ENCODE measurements at regions not wholly inside any gene's neighbourhood (a gene's known extent, or its start where the extent isn't known, plus 50 kb on each side); places are given as distances from the start of the nearest gene placed in this dataset.

- no peak for DNase-seq (ENCODE audit: low read depth, low spot score)
- Histone ChIP-seq H4K20me1 (ENCODE audit: control insufficient read depth, insufficient read depth) (no peaks in the 10 kb centered on the region), H3K9ac (ENCODE audit: control insufficient read depth, insufficient read depth, low read length) (no peak overlapping the region), H3K79me2 (ENCODE audit: control insufficient read depth, insufficient read depth, low read length) (no peaks in the 10 kb centered on the region), H3K9me3 (replicated peaks; ENCODE audit: control insufficient read depth, insufficient read depth, low read length) (no peaks in the 10 kb centered on the region), H2AFZ (ENCODE audit: control insufficient read depth, low read depth, low read length) (no peak overlapping the region), H3K4me2 (ENCODE audit: control insufficient read depth, insufficient read depth) (no peak overlapping the region), H3K27me3 (replicated peaks in 1 of 2; ENCODE audit: control insufficient read depth in 2 of 2, insufficient read depth in 2 of 2, low read length in 1 of 2) (peaks cover 0 to 2% of the 10 kb centered on the region in 2 experiments; a peak in 2 of 4 replicates), H3K27ac (ENCODE audit: control insufficient read depth, insufficient read depth) (no peak overlapping the region), H3K4me3 (no peak overlapping the region), H3K36me3 (ENCODE audit: control insufficient read depth in 2 of 2, insufficient read depth in 2 of 2, low read length in 1 of 2) (no peaks in the 10 kb centered on the region), H3K4me1 (ENCODE audit: control insufficient read depth, insufficient read depth, low read length) (no peaks in the 10 kb centered on the region)
- in situ Hi-C loops (cut with MboI) = no loop called here
- no TSS peak for BruUV-seq (replicated peaks)
- ChIA-PET CTCF (no interaction called here), POLR2A (no interaction called here), RAD21 (ENCODE audit: unreplicated experiment) (no interaction called here), SMC1A (ENCODE audit: uncharacterized antibody, unreplicated experiment) (no interaction called here)
- 33% methylated on average over 6 of the region's 6 CpGs for WGBS (ENCODE audit: insufficient coverage, insufficient replicate concordance, low lambda C conversion rate, missing lambda C conversion rate)
- no peak for ATAC-seq
- intact Hi-C loops (cut with micrococcal nuclease; ENCODE audit: unreplicated experiment) = no loop called here
- no peak for FAIRE-seq
- TF ChIP-seq NR2F1 (conservative IDR thresholded peaks at IDR 0.05) (no peak), CHD1 (IDR thresholded peaks at IDR 0.05; ENCODE audit: low read depth, low read length) (no peak), ZNF622 (IDR thresholded peaks at IDR 0.05) (no peak), NFIC (IDR thresholded peaks at IDR 0.05; ENCODE audit: low read depth, low read length) (no peak), HDAC6 (IDR thresholded peaks at IDR 0.05; ENCODE audit: unreplicated experiment) (no peak), RBBP5 (conservative IDR thresholded peaks at IDR 0.05) (no peak), CUX1 (IDR thresholded peaks at IDR 0.05; ENCODE audit: insufficient replicate concordance, low read depth, low read length) (no peak), SP1 (IDR thresholded peaks at IDR 0.05; ENCODE audit: low read depth, low read length) (no peak), NFYB (IDR thresholded peaks at IDR 0.05; ENCODE audit: insufficient read depth, low read depth, low read length) (no peak), NR2C1 (IDR thresholded peaks at IDR 0.05) (no peak), KDM1A (IDR thresholded peaks at IDR 0.05; ENCODE audit: borderline replicate concordance) (no peak), POU2F2 (IDR thresholded peaks at IDR 0.05; ENCODE audit: borderline replicate concordance, low read depth, low read length) (no peak), KAT2A (conservative IDR thresholded peaks at IDR 0.05; ENCODE audit: control insufficient read depth, low read depth, low read length) (no peak), ATF7 (IDR thresholded peaks at IDR 0.05; ENCODE audit: low read depth) (no peak), FOXM1 (IDR thresholded peaks at IDR 0.05; ENCODE audit: low read depth, low read length) (no peak)
- TF ChIP-seq, protein P1, sequence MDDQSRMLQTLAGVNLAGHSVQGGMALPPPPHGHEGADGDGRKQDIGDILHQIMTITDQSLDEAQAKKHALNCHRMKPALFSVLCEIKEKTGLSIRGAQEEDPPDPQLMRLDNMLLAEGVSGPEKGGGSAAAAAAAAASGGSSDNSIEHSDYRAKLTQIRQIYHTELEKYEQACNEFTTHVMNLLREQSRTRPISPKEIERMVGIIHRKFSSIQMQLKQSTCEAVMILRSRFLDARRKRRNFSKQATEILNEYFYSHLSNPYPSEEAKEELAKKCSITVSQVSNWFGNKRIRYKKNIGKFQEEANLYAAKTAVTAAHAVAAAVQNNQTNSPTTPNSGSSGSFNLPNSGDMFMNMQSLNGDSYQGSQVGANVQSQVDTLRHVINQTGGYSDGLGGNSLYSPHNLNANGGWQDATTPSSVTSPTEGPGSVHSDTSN (IDR thresholded peaks at IDR 0.05; ENCODE audit: insufficient replicate concordance, low read depth, low read length) = no peak
- TF ChIP-seq, protein P2, sequence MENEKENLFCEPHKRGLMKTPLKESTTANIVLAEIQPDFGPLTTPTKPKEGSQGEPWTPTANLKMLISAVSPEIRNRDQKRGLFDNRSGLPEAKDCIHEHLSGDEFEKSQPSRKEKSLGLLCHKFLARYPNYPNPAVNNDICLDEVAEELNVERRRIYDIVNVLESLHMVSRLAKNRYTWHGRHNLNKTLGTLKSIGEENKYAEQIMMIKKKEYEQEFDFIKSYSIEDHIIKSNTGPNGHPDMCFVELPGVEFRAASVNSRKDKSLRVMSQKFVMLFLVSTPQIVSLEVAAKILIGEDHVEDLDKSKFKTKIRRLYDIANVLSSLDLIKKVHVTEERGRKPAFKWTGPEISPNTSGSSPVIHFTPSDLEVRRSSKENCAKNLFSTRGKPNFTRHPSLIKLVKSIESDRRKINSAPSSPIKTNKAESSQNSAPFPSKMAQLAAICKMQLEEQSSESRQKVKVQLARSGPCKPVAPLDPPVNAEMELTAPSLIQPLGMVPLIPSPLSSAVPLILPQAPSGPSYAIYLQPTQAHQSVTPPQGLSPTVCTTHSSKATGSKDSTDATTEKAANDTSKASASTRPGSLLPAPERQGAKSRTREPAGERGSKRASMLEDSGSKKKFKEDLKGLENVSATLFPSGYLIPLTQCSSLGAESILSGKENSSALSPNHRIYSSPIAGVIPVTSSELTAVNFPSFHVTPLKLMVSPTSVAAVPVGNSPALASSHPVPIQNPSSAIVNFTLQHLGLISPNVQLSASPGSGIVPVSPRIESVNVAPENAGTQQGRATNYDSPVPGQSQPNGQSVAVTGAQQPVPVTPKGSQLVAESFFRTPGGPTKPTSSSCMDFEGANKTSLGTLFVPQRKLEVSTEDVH (IDR thresholded peaks at IDR 0.05; ENCODE audit: low read depth, partially characterized antibody) = no peak
Observed at GRCh38 chr2:71853858-71854257, 293.8 kb downstream of the CYP26B1 start.

Measured in GM12878 (cell line).